Upper lobe of left lung (tissue), 4 donors: ENCODE measurements at regions not wholly inside any gene's neighbourhood (a gene's known extent, or its start where the extent isn't known, plus 50 kb on each side); places are given as distances from the start of the nearest gene placed in this dataset.

Experiments
- CTCF ChIP-seq, 6 experiments: fragments of 450-650 bp in 4 of 6; fragments of 200-600 bp in 2 of 6; sonication (generic) in 2 of 6; IDR thresholded peaks; one replicate each; pipeline ENCODE4 v1.5.1; 2016 to 2019; ENCODE audit warnings: antibody characterized with exemption in 6 of 6
- POLR2AphosphoS5 ChIP-seq, 2 donors: sonication (generic); formaldehyde crosslinking; IDR thresholded peaks; one replicate each; pipeline ENCODE4 v1.5.1; 2017; ENCODE audit warnings: antibody characterized with exemption in 2 of 2

GRCh38 chr13:61546911-61547310 is 131.3 kb upstream of the PCDH20 start:
- no peak for TF ChIP-seq CTCF (IDR thresholded peaks at IDR 0.05)
- TF ChIP-seq POLR2AphosphoS5 (IDR thresholded peaks at IDR 0.05): no peak
